Suppressor macrophage (primary cell): ENCODE measurements at regions not wholly inside any gene's neighbourhood (a gene's known extent, or its start where the extent isn't known, plus 50 kb on each side); places are given as distances from the start of the nearest gene placed in this dataset.

Experiments
- DNase-seq, 4 experiments: peaks; one replicate each; pipeline ENCODE4 v3.0.0-alpha.2; 2020 to 2022

DNA sequence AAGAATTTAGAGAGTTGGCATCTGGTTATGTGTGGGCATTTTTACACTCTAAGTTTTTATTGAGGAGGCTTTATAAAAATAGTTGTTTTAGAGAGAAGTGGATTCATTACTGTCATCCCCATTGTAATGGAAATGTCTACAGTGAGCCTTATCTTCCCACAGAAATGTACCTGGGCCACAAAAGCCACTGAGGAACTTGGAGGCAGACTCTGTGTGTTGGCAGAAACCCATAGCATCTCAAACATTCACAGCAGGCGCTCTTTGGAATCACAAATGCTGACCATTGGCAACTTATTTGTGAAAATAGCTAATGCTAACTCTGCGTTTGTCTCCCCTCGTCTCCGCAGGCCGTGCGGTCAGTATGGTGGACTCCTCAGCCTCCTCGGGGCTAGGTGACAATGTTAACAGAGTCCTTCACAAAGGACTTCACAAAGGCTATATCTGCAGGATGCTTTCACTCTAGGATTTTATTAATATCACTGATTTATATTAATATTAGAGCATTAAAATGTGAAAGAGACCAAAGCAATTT is 689.1 kb upstream of the POU3F3 start:
- no peak for DNase-seq

DNA sequence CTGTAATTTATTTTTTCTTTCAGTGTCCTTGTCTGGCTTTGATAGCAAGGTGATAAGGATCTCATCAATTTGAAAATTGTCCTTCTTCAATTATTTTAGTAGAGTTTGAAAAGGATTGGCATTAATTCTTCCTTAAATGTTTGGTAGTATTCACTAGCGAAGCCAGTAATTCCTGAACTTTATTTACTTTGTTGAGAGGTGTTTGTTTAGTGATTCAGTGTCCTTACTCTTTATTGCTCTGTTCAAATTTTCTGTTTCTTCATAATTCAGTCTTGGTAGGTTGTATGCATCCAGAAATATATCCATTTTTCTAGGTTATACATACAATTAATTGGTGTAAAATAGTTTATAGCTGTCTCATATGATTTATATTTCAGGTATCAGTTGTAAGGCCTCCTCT is 676.7 kb upstream of the POU3F3 start:
- DNase-seq = no peak

DNA sequence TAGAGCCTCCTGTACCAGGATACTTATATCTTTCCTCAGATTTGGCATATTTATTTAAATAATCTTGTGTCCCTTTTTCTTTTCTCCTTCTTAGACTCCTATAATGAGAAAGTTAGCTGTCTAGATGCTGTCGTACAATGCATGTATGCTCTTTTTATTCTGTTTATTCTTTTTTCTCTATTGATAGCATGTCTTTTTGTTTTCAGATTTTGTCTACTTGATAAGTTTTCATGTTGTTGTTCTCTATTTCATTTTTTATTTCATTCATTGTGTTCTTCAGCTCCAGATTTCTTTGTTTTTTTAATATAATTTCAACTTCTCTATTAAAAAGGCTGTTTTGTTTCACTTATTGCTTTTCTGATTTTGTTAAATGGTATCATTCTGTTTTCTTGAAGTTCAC is 674.3 kb upstream of the POU3F3 start:
- no peak for DNase-seq

DNA sequence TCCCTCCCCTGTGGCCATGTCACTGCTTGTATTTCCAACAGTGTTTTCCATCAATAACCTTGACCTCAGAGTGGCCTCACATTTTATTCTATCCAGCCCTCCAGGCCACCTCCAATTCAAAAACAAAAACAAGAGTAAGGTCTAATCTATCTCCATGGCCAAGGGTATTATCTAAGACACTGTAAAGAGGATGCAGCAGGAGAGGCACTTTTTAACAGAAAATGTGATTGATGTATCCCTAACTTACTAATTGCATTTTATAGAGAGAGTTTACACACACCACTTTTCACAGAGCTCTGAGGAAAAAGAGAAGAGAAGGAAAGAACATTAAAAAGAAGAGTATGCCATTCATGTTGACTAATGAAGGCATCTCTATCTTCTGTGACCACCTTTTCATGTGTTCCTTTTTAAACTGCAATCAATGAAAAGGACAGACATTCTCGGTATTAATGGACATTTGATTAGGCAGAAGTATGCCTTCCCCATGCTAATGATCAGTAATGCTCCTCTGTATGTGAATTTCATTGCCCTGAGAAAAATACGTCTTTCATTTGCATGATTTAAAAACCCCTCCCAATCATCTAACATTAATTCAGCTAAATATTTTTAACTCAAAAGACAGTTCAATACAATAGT is 653.3 kb upstream of the POU3F3 start:
- DNase-seq = no peak

DNA sequence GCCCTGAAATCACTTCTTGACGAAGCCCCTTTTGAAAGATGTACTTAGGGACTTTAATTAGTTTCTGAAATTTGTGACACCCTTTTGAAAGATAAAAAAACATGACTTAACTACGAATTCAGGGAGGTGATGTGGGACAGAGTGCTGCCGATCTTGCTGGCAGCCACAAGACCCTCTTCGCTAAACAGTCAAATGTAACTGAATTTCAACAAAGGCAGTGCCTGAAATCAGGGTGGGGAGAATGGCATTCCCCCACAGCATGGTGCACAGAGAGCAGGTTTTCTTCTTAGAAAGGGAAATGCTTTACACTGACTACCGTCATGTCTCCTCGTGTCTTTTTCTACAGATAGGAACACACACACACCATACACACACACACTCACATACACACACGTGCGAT is 640.2 kb upstream of the POU3F3 start:
- no peak for DNase-seq

DNA sequence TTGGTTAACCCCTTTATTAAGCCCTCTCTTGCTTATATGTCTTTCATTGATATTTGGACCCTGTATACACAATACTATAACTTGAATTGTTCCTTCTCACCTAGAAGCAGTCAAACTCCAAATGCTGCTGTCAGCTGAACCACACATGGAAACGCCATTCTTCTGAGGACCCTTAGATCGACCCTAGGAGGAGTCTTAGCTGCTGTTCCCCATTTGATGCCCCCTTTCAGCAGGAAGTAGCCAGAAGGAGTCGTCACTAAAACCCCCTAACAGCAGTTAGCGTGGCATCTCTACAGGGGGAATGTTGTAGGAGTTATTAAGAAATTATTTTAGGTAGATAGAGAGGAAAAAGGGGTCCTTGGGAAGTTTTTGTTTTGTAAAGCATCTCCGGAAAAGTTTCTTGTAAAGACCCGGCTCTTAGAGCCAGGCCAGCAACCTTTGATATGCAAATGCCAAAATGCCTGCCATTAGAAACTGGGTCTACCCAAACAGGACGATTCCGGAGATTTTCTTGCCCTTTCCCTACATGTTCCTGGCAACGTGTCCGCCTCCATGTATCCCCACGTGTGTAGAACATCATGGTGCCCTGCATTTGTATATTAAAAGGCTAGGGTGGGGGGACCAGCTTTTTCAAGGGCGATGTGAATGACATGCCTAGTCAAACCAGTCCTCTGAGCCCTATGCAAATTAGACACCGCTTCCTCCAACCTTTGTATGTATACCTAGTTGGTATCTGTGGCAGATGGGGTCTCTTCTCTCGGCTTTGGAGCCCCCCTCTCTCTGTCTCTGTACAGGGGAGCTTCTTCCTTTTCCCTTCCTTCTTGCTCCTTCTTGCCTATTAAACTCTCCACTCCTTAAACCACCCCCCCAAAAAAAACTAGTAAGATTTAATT is 638.4 kb upstream of the POU3F3 start:
- no peak for DNase-seq

DNA sequence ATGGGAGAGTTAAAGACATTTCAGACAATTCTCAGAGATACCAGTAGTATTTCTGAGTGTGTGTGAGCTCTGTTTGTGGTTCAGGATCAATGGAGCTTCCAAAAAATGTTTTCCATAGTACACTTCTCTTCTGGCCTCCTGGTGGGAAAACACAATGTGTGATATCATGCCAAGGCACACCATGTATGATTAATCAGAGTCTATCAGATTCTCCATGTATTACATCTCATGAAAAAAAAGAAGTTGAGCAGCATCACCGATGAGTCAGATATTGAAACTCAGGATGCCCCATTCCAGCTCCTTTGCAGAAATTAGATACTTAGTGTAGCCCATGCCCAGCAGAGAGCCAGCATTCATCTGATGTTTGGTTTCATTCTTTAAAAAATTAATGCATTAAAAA is 620.3 kb upstream of the POU3F3 start:
- DNase-seq = no peak

DNA sequence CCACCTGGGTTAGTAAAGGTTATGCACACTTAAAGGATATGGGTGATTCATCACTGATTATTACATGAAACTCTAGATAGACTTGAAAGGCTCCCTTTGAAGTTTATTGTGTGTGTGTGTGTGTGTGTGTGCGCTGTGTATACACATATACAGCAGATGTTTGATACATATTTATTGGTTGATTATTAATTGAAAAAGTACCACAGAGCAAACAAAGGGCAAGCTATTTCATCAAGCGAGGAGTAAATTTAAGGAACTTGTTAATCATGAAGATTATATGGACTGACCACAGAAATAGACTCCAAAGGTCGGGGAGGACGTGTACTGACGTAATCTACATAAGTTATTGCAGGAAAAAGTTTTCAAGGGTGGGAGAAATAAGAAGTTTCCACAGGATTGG is 617.4 kb upstream of the POU3F3 start:
- DNase-seq = no peak

DNA sequence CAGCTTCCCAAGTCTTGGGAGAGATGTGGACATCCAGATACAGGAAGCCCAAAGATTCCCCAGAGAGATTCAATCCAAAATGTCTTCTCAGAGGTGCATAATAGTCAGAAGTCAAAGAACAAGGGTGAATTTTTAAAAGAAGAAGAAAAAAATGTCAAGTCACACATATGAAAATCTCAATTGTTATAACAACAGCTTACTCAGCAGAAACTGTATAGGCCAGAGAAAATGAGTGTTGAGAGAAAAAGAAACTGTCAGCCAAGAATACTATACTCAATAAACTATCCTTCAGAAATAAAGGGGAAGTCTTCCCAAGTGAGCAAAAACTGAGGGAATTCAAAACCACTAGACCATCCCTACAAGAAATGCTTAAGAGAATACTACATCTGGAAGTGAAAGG is 612.9 kb upstream of the POU3F3 start:
- no peak for DNase-seq

DNA sequence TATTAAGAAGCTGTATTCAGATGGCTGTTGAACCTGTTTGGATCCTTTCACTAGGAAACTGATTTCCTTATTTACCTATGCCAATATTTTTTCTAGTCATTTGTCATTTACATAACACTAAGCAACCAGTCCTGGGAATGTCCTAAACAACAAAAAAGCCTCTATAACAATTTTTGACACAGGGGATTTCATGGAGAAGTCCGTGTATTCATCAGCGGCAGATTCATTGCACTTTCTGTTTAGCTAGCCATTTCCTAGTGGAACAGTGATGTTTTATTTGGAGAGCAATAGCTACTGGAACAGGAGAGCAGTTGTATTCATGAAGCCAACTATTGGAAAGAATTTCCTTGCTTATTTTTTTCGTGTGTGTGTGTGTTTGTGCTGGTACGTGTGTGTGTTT is 604.3 kb upstream of the POU3F3 start:
- no peak for DNase-seq

DNA sequence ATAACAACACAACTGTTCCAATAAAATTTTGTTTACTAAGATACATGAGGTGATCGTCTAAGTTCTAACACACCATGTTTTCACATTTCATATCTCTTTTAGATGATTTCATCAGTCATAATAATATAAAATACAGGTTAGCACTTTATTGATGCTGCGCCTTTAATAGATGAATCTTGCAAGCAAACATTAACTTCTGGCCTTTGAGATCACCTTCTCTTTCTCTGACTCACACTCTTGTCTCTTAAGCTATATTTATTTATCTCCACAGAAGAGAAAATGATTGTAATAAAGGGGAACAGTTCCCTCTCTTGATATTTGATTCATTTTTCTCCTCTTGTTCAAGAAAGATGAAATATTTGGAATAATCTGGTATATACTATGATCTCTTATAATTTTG is 603.3 kb upstream of the POU3F3 start:
- DNase-seq = no peak

DNA sequence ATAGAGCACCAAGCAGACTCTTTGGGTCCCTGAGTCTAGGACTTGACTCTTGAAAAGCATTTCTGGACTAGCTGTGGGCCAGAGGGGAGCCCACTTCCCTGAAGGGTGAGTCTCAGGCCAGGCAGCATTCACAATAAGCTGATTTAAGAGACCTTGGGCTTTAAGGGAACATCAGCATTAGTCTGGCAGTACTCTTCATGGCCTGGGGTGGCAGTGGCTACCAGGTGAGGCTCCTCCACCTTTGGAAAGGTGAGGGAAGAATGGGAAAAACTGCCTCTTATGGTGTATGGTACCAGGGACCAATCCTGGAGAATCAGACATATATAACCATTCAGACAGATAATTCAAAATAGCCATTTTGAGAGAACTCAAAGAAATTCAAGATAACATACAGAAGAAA is 599.9 kb upstream of the POU3F3 start:
- no peak for DNase-seq

DNA sequence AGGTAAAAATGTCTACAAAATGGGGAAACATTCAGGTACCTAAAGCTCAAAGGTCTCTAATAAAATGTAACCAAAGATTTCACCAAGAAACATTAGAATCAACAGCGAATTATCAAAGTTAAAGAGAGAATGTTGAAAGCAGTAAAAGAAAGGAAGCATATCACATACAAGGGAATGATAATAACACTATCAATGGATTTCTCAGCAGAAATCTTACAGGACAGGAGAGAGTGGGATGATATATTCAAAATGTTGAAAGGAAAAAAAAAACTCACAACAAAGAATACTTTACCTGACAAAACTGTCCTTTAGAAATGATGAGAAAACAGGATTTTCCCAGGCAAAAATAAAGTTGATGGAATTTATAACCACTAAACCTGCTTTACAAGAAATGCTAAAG is 591.2 kb upstream of the POU3F3 start:
- no peak for DNase-seq

DNA sequence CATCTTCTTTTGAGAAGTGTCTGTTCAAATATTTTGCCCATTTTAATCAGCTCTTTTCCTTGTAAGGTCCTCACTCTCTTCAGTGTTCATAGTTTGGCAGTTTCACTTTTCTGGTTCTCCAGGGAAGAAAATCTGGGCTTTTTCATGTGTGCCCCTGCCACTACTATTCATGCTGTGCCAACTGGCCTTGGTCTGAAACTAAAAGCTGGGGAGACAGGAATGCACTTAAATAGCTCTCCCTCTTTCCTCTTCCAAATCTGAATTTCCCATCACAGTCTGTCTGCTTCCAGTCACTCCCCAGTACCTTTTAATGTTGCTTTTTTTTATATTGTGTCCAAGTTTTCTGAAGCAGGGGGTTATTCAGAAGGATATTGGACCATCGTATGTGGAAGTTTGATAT is 574.3 kb upstream of the POU3F3 start:
- DNase-seq = no peak

DNA sequence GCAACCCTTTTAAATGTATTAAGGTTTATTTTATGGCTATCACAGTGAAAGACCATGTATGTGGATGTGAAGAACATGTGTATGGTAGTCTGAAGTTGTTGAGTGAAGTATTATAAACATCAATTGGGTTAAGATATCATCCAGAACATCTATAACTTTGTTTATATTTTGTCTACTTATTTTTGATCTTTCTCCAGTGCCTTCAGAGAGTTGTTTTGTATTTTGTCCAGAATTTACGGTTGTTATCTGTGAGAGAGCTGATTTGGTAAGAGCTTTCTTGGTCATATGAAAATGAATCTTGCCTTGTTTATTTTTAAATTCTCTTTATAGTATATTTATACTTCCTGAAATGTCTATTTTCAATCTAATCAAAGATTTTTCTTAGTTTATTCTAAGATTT is 573.7 kb upstream of the POU3F3 start:
- no peak for DNase-seq

DNA sequence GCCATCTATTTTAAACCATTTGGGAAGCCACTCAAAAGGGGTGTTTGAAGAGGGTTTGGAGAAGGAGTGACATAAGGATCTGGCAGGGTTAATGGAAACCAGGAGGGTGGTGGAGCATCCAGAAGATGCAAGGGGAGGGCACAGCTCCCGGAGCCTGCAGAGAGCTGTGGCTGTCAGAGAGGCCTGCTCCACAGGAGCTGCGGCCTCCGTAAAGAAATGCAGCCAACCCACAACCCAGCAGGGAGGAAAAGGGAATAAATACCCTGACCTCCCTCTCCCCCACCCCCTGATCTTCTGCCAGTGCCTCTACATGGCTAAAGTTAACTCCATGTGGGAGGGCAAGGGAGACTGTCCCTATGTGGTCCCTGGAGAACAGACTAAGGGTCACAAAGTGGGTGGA is 567.1 kb upstream of the POU3F3 start:
- no peak for DNase-seq

DNA sequence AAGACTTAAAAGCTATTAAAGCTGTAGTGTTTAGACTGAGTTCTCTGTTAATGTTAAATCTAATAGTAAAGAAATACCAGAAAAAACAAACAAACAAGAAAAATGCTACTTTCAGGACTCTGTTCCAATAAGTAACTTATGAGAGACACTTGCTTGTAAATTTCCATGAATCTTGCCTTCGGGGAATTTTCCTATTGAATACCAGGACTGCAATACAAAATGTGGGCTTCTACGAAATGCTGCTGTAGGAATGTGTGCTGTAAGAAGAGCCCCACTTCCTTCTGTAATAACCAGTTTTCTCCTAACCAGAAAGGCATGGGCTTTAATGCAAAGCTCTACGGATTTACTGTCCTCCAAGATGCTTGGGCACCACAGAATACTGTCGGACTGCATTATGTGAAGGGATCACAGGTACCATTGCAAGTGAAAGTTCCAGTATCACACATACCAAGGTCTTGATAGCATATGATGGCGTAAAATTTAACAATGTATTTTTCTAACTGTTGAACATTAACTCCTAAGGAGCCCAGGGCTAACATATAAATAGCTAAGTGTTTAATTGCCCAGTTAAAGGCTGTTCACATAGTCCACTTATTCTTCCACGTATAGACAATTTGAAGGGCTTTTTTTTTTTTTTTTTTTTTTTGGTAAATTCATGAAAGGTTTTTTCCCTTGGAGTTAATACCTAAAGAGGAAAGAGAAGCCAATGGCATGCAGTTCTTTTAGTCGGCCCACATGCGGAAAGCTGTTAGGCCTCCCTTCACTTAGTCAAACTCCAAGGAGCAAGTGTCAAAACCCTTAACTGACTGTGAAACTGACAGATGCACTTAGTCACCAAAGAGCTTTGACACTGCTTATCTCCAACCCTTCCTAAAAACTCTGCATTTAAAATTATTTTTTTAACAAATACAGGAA is 564.0 kb upstream of the POU3F3 start:
- no peak for DNase-seq

DNA sequence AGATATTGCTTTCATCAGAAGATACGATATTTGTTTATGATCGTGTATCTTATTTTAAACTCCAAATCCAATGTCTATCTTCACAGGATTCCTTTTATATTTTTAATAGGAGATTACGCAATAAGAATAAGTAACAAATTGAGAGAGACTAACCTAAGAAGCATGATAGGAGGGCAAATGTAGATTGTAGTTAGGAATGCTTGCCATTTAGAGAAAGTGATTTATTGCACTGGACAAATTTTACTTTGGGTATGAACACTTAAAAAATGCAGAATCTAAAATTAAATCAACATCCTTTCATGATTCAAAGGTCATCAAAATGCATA is 563.4 kb upstream of the POU3F3 start:
- DNase-seq = no peak

DNA sequence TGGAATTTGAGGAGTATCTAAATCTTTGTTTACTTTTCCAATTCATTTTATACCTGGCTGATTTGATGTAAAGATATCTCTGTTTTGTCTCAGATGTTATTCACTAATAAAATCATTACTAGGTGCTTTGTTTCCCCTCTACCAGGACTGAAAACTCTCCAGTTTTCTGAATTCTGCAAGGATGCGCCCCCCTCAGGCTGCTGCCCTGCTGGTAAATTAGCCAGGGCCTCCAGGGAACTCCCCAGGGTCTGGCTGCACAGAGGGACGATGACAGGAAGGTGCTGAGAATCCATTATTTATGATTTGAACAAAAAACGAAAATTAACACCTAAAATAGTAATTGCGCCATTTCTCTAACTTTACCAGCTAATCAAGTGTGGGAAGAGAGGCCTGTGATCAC is 541.2 kb upstream of the POU3F3 start:
- DNase-seq = no peak

DNA sequence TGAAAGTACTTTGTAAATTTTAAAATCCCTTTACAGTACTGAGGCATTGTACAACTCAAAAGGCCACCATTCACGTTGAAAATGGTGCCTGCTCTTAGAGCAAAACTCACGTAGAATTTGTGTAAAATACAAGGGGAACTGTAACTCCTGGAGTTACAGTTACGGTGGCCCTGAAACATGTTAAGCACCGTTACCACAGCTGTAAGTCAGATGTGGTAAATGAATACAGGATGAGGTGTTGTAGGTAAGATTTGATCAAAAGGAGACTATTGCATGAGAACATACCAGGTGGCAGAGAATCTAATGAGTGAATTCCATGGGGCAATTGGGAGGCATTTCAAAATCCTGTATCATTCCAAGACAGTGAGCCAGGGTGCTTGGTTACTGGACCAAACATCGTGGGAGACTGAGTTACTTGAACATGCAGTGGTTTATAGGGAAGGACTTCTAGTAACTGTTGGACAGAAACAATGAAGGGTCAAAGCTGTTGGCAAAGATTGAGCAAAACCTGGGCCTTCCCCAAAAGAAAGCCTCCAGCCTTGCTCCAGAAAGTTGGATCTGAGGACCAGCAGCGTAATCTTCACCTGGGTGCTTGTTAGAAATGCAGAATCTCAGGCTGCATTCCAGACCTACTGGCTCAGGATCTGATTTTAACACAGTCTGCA is 535.8 kb upstream of the POU3F3 start:
- DNase-seq = no peak

DNA sequence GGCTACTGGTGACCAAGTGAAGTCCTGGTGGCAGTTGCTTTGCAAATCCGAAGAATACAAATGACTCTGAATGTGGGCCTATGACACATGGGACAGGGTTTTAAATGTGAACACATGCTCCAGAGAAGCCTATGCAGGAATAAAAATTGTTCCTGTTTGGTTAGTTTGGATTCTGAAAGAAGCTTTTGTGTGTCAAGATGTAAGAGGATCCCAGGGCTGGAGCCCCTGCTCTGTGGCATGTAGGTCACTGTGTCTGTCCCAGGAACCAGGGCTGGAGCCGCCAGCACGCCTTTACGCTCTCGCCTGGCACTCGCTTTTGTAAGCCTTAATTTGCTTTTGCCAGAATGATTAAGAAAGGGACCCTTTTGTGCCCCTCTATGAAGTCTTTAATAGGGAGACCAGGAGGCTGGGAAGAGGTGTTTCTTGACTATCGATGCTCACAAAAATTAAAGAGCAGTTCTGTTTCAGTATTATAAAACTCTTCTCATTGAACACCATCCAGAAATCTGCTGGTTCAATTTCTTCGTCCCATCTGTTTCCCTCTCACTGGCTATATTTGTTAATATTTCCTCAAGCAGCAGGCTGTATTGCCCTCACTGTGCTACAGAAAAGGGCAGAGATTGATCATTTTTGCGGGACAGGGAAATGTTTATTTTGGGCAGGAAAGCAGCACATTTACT is 532.7 kb upstream of the POU3F3 start:
- DNase-seq = no peak

DNA sequence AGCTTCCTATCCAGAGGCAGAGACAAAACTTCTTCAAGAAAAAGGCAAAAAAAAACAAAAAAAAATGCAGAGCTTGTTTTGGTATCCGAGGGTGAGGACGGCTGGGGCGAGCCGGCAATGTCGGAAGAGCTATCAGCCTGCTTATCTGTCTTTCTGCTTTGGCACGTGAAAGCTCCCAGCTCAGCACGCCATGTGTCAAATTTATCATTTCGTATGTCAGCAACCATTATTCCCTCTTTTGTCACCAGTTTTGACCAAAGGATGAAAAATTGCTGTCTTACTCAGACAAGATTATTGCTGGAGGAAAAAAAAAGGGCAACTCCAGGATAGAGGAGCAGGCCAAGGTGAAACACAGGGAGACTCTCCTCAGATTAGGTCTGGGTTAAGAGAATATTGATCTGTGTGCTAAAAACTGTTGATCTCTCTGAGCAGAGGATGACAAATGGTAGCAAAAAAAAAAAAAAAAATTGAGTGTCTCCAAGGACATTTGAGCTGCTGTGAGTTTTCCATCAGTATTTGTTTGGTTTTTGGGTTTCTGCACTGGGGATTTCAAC is 532.0 kb upstream of the POU3F3 start:
- no peak for DNase-seq
